ENCODE measurements at regions not wholly inside any gene's neighbourhood (a gene's known extent, or its start where the extent isn't known, plus 50 kb on each side); places are given as distances from the start of the nearest gene placed in this dataset.

DNA sequence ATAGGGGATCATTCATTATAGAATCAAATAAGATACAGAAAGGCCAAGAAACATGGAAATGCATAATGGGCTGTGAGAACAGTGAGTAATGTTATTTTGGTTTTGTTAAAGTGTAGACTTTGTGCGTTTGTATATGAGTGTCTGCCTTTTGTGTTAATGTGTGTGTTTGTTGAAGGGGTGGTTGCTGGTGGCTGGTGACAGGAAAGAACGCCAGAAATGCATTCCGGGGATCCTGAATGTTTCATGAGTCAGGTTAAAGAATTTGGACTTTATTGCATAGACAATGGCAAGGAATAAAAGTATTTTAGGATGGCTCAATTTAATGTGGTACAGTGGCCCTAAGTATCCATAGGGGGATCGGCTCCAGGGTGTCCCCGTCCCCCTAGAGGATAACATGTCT, 1228.9 kb downstream of the PCDH7 start:
- no peak for TF ChIP-seq EZH2phosphoT487 (IDR thresholded peaks at IDR 0.05; ENCODE audit: borderline replicate concordance, low read depth, low read length)
- TF ChIP-seq, protein P1, sequence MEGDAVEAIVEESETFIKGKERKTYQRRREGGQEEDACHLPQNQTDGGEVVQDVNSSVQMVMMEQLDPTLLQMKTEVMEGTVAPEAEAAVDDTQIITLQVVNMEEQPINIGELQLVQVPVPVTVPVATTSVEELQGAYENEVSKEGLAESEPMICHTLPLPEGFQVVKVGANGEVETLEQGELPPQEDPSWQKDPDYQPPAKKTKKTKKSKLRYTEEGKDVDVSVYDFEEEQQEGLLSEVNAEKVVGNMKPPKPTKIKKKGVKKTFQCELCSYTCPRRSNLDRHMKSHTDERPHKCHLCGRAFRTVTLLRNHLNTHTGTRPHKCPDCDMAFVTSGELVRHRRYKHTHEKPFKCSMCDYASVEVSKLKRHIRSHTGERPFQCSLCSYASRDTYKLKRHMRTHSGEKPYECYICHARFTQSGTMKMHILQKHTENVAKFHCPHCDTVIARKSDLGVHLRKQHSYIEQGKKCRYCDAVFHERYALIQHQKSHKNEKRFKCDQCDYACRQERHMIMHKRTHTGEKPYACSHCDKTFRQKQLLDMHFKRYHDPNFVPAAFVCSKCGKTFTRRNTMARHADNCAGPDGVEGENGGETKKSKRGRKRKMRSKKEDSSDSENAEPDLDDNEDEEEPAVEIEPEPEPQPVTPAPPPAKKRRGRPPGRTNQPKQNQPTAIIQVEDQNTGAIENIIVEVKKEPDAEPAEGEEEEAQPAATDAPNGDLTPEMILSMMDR (conservative IDR thresholded peaks at IDR 0.05; ENCODE audit: low read length), result no peak
